Tibial nerve (tissue), 4 donors: ENCODE measurements at regions not wholly inside any gene's neighbourhood (a gene's known extent, or its start where the extent isn't known, plus 50 kb on each side); places are given as distances from the start of the nearest gene placed in this dataset.
"Not testable (repeated sequence)": the region's sequence is repeated elsewhere in the genome, so short reads cannot be mapped to it uniquely, and the experiment has no call there.

Source experiments
- DNase-seq, 2 donors: peaks; one replicate each; pipeline ENCODE4 v3.0.0-alpha.2; 2019; ENCODE audit warnings: low spot score in 2 of 2
- H3K27ac ChIP-seq, 4 donors: fragments of 200-600 bp; sonication (generic) in 3 of 4; one replicate each; pipeline ENCODE4 v1.5.1; 2017 to 2019; ENCODE audit warnings: mild to moderate bottlenecking in 1 of 4
- H3K27me3 ChIP-seq, 2 donors: fragments of 200-600 bp; sonication (generic) in 1 of 2; one replicate each; pipeline versions ENCODE4 v1.5.1 to v1.6.0; 2017 to 2019
- H3K36me3 ChIP-seq, 3 donors: fragments of 200-600 bp; sonication (generic); one replicate each; pipeline ENCODE4 v1.5.1; 2018 to 2019
- H3K4me1 ChIP-seq, 4 donors: fragments of 200-600 bp; sonication (generic) in 3 of 4; one replicate each; pipeline ENCODE4 v1.5.1; 2017 to 2019
- H3K4me3 ChIP-seq, 4 donors: fragments of 200-600 bp; sonication (generic) in 3 of 4; one replicate each; pipeline ENCODE4 v1.5.1; 2017 to 2019; ENCODE audit warnings: mild to moderate bottlenecking in 1 of 4, moderate library complexity in 1 of 4
- H3K9me3 ChIP-seq, 4 donors: fragments of 200-600 bp; sonication (generic) in 3 of 4; one replicate each; pipeline ENCODE4 v1.5.1; 2017 to 2019
- CTCF ChIP-seq, 5 experiments: fragments of 200-600 bp in 3 of 5; fragments of 450-650 bp in 2 of 5; sonication (generic) in 3 of 5; IDR thresholded peaks; one replicate each; pipeline ENCODE4 v1.5.1; 2016 to 2019; ENCODE audit warnings: antibody characterized with exemption in 5 of 5, mild to moderate bottlenecking in 3 of 5, moderate library complexity in 2 of 5
- EP300 ChIP-seq, 2 donors: sonication (generic); formaldehyde crosslinking; IDR thresholded peaks; one replicate each; pipeline ENCODE4 v1.6.1; 2017; ENCODE audit warnings: antibody characterized with exemption in 2 of 2, mild to moderate bottlenecking in 1 of 2
- POLR2A ChIP-seq, 2 donors: fragments of 450-650 bp; IDR thresholded peaks; one replicate each; pipeline ENCODE4 v1.6.1; 2017; ENCODE audit warnings: antibody characterized with exemption in 2 of 2, mild to moderate bottlenecking in 2 of 2, moderate library complexity in 2 of 2
- WGBS, 2 donors: methylation state at CpG; one replicate each; pipeline ENCODE4 v1.1.5; 2018; 5-methylcytosine and 5-hydroxymethylcytosine counted together

- TF ChIP-seq CTCF (IDR thresholded peaks at IDR 0.05) (no peak), POLR2A (IDR thresholded peaks at IDR 0.05) (no peak), EP300 (IDR thresholded peaks at IDR 0.05) (no peak)
- H3K9me3 ChIP-seq, result no peaks in the 10 kb centered on the region
- H3K27me3 ChIP-seq, result no peaks in the 10 kb centered on the region
- 68 to 76% methylated on average over 2 of the region's 2 CpGs for WGBS, 2 donors
- no peaks in the 10 kb centered on the region for H3K4me1 ChIP-seq
- no peak overlapping the region for H3K4me3 ChIP-seq
- H3K27ac ChIP-seq, result no peak overlapping the region
- DNase-seq, result no peak
- H3K36me3 ChIP-seq, result no peaks in the 10 kb centered on the region
Measured at GRCh38 chr18:64749884-64750283, 601.0 kb upstream of the LINC00305 start.

- H3K9me3 ChIP-seq, result no peaks in the 10 kb centered on the region
- H3K36me3 ChIP-seq, result no peaks in the 10 kb centered on the region
- TF ChIP-seq POLR2A (IDR thresholded peaks at IDR 0.05), result no peak
- TF ChIP-seq EP300 (IDR thresholded peaks at IDR 0.05), result no peak
- H3K4me3 ChIP-seq, result no peak overlapping the region
- no peaks in the 10 kb centered on the region for H3K27me3 ChIP-seq
- no peaks in the 10 kb centered on the region for H3K4me1 ChIP-seq
- no peak overlapping the region for H3K27ac ChIP-seq
- DNase-seq, result no peak
Measured at GRCh38 chr18:64747803-64748202, 598.9 kb upstream of the LINC00305 start.

GRCh38 chr18:64742898-64743297 is 594.0 kb upstream of the LINC00305 start:
- no peak for TF ChIP-seq EP300 (IDR thresholded peaks at IDR 0.05)
- TF ChIP-seq POLR2A (IDR thresholded peaks at IDR 0.05), result no peak
- no peak for TF ChIP-seq CTCF (IDR thresholded peaks at IDR 0.05)
- Histone ChIP-seq H3K4me3 (no peak overlapping the region), H3K36me3 (no peaks in the 10 kb centered on the region), H3K27ac (no peak overlapping the region), H3K4me1 (no peaks in the 10 kb centered on the region), H3K27me3 (no peaks in the 10 kb centered on the region), H3K9me3 (no peaks in the 10 kb centered on the region)
- DNase-seq, result no peak

GRCh38 chr18:64734063-64734462 is 585.2 kb upstream of the LINC00305 start:
- Histone ChIP-seq H3K27me3 (no peaks in the 10 kb centered on the region), H3K9me3 (no peaks in the 10 kb centered on the region), H3K4me3 (no peak overlapping the region), H3K27ac (no peak overlapping the region), H3K4me1 (no peaks in the 10 kb centered on the region), H3K36me3 (no peaks in the 10 kb centered on the region)
- WGBS, 2 donors, result 94% methylated on average over 2 of the region's 2 CpGs
- TF ChIP-seq POLR2A (IDR thresholded peaks at IDR 0.05), result no peak
- no peak for DNase-seq

- 95 to 98% methylated on average over 29 to 36 of the region's 39 CpGs for WGBS, 2 donors
- H3K27ac ChIP-seq, H3K4me3 ChIP-seq, H3K27me3 ChIP-seq, DNase-seq, H3K9me3 ChIP-seq, H3K4me1 ChIP-seq, H3K36me3 ChIP-seq: not testable (repeated sequence)
Measured at GRCh38 chr18:64725657-64726056, 576.8 kb upstream of the LINC00305 start.

- peak overlapping the region in 1 of 4 donors; percentile 6 for H3K4me3 ChIP-seq
- no peaks in the 10 kb centered on the region for H3K36me3 ChIP-seq
- no peak for DNase-seq
- H3K27me3 ChIP-seq, result no peaks in the 10 kb centered on the region
- WGBS, 2 donors, result 85 to 90% methylated on average over 18 to 19 of the region's 19 CpGs
- TF ChIP-seq CTCF (IDR thresholded peaks at IDR 0.05), result no peak
- TF ChIP-seq POLR2A (IDR thresholded peaks at IDR 0.05), result no peak
- peaks cover 0 to 6% (median 0%) of the 10 kb centered on the region in 4 donors for H3K9me3 ChIP-seq
- no peak overlapping the region for H3K27ac ChIP-seq
- no peaks in the 10 kb centered on the region for H3K4me1 ChIP-seq
Measured at GRCh38 chr18:64720781-64721464, 572.0 kb upstream of the LINC00305 start.

- TF ChIP-seq EP300 (IDR thresholded peaks at IDR 0.05) (no peak), POLR2A (IDR thresholded peaks at IDR 0.05) (no peak), CTCF (IDR thresholded peaks at IDR 0.05) (no peak)
- H3K4me3 ChIP-seq, result no peak overlapping the region
Measured at GRCh38 chr18:64718808-64719207, 569.9 kb upstream of the LINC00305 start.

More at GRCh38 chr18:64718808-64719207, 569.9 kb upstream of the LINC00305 start:
- Histone ChIP-seq H3K36me3 (no peaks in the 10 kb centered on the region), H3K27ac (no peak overlapping the region), H3K4me1 (no peaks in the 10 kb centered on the region), H3K9me3 (no peaks in the 10 kb centered on the region), H3K27me3 (no peaks in the 10 kb centered on the region)
- WGBS, 2 donors, result 70 to 79% methylated on average over 3 to 6 of the region's 6 CpGs
- DNase-seq, result no peak
